RWPE1 (cell line): ENCODE measurements at regions not wholly inside any gene's neighbourhood (a gene's known extent, or its start where the extent isn't known, plus 50 kb on each side); places are given as distances from the start of the nearest gene placed in this dataset.

Source experiments
- CTCF ChIA-PET: fragments of 350-600 bp; sonication (Branson Sonifier 250); formaldehyde crosslinking; extraction: SDS; loops from one replicate; lab custom pipeline; 2021; lab: Yijun Ruan, JAX
- POLR2A ChIA-PET: fragments of 400-600 bp; formaldehyde crosslinking; extraction: SDS; loops from one replicate; lab custom pipeline; 2020; ENCODE audit warnings: antibody characterized with exemption; ENCODE audit not compliant: low non-redundant PET; lab: Yijun Ruan, JAX
- DNase-seq: peaks from one replicate; pipeline ENCODE4 v3.0.0; 2012; ENCODE audit warnings: low spot score
- H3K27ac ChIP-seq: fragments of 450-650 bp; 2 replicates; pipeline ENCODE4 v1.5.1; 2017
- TF ChIP-seq, protein P1 (sequence below): fragments of 450-650 bp; conservative IDR thresholded peaks from 2 replicates; pipeline ENCODE4 v1.5.1; 2017; ENCODE audit warnings: low read depth, mild to moderate bottlenecking

GRCh38 chrX:39832211-39832610, 265.5 kb downstream of the BCOR start:
- TF ChIP-seq, protein P1, sequence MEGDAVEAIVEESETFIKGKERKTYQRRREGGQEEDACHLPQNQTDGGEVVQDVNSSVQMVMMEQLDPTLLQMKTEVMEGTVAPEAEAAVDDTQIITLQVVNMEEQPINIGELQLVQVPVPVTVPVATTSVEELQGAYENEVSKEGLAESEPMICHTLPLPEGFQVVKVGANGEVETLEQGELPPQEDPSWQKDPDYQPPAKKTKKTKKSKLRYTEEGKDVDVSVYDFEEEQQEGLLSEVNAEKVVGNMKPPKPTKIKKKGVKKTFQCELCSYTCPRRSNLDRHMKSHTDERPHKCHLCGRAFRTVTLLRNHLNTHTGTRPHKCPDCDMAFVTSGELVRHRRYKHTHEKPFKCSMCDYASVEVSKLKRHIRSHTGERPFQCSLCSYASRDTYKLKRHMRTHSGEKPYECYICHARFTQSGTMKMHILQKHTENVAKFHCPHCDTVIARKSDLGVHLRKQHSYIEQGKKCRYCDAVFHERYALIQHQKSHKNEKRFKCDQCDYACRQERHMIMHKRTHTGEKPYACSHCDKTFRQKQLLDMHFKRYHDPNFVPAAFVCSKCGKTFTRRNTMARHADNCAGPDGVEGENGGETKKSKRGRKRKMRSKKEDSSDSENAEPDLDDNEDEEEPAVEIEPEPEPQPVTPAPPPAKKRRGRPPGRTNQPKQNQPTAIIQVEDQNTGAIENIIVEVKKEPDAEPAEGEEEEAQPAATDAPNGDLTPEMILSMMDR = no peak
- no peak for DNase-seq
- POLR2A ChIA-PET = no interaction called here
- CTCF ChIA-PET = no interaction called here
- no peak overlapping the region for H3K27ac ChIP-seq

- no peak overlapping the region for H3K27ac ChIP-seq
- no peak for DNase-seq
- TF ChIP-seq, protein P1 = no peak
- ChIA-PET POLR2A (no interaction called here), CTCF (no interaction called here)
Measured at GRCh38 chrX:39834600-39834999, 263.2 kb downstream of the BCOR start.

DNA sequence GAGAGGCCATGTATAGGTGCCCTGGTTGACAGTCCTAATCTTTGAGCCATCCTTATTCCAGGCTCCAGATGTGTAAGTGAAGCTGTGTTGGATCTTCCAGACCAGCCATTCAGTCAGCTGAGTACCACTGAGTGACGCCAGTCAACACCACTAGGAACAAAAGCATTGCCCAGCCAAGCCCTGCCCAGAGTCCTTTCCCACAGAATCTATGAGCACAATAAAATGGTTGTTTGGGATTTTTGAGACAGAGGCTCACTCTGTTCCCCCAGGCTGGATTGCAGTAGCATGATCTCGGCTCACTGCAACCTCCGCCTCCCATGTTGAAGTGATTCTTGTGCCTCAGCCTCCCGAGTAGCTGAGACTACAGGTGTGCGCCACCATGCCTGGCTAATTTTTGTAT, 262.5 kb downstream of the BCOR start:
- no peak for DNase-seq
- POLR2A ChIA-PET = no interaction called here
- no peak overlapping the region for H3K27ac ChIP-seq
- CTCF ChIA-PET = no interaction called here
- TF ChIP-seq, protein P1 = no peak

- ChIA-PET POLR2A (no interaction called here), CTCF (no interaction called here)
- H3K27ac ChIP-seq = no peak overlapping the region
- no peak for DNase-seq
- TF ChIP-seq, protein P1 = no peak
Measured at GRCh38 chrX:39835776-39836175, 262.0 kb downstream of the BCOR start.

DNA sequence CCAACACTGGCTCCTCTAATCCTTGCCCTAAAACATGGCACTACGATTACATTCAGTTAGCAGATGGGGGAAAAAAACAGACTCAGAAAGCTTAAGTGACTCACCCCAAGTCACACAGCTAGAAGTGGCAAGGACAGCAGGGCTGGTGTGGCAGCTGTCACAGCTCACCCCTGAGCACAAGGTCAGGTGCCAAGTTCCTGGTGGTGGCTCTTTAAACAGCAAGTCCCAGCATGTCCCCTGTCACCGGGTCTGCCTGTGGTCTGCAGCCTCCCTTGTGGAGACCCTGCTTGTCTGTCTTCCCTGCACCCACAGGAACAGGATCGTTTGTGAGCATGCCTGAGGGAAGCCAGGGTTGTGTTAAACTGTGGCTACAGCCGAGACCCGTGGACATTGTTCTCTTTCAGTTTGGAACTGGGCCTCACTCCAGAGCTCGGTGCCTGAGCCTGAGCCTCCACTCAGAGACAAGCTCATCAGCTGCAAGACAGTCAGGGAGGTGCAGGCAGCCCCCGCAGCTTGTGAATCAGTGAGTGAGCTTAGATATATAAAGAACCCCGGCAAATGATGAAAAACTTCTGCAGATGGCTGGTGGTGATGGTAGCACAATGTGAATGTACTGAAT, 260.8 kb downstream of the BCOR start:
- H3K27ac ChIP-seq = no peak overlapping the region
- ChIA-PET POLR2A (no interaction called here), CTCF (no interaction called here)
- DNase-seq = no peak
- TF ChIP-seq, protein P1 = no peak

DNA sequence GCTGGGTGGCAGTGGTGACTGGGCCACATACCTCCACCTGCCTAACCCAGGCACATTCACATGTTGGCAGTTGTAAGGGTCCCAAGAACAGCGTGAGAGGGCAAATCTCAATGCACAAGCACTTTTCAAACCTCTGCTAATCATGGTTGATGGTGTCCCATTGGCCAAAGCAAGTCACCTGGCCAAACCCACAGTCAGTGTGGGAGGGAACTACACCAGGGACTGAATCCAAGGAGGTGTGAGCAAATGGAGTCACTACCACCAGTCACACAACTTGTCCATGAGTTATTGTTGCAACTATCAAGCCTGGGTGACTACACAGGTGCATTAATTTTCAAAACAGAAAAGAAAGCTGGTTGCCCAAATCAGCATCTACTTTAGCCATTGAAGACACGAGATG, 260.1 kb downstream of the BCOR start:
- DNase-seq = no peak
- H3K27ac ChIP-seq = no peak overlapping the region
- CTCF ChIA-PET = no interaction called here
- TF ChIP-seq, protein P1 = no peak
- POLR2A ChIA-PET = no interaction called here
